ENCODE measurements at regions not wholly inside any gene's neighbourhood (a gene's known extent, or its start where the extent isn't known, plus 50 kb on each side); places are given as distances from the start of the nearest gene placed in this dataset.

DNA sequence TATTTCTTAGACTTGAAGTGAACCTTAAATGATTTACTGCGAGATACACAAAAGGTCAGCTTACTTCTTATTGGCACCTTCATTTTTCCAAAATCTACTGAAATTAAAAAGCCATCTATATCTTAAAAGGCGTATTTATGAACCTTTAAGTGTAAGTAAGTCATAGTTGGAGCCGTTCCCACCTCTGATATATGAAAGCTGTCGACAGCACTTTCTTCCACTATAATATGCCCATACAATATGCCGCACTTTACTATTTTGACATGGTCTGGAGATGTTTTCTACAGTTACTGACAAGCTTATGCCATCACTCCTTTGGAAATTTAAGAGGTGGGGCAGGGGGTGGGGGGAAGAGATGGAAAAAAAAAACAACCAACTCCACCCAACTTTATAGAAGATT, 155.3 kb downstream of the PHETA1 start:
- Histone ChIP-seq H3K27ac (no peak overlapping the region), H3K4me3 (no peak overlapping the region), H3K4me1 (no peaks in the 10 kb centered on the region), H3K27me3 (peaks cover 0 to 37% (median 3%) of the 10 kb centered on the region in 9 donors), H3K9me3 (no peaks in the 10 kb centered on the region), H3K36me3 (no peaks in the 10 kb centered on the region)
- TF ChIP-seq CTCF (IDR thresholded peaks at IDR 0.05): no peak
- TF ChIP-seq POLR2A (IDR thresholded peaks at IDR 0.05): no peak
- DNase-seq: no peak
- intact Hi-C loops (cut with DNase I): no loop called here
- ATAC-seq: no peak
- 74 to 84% (median 79%) methylated on average over 5 of the region's 5 CpGs for WGBS, 4 donors

DNA sequence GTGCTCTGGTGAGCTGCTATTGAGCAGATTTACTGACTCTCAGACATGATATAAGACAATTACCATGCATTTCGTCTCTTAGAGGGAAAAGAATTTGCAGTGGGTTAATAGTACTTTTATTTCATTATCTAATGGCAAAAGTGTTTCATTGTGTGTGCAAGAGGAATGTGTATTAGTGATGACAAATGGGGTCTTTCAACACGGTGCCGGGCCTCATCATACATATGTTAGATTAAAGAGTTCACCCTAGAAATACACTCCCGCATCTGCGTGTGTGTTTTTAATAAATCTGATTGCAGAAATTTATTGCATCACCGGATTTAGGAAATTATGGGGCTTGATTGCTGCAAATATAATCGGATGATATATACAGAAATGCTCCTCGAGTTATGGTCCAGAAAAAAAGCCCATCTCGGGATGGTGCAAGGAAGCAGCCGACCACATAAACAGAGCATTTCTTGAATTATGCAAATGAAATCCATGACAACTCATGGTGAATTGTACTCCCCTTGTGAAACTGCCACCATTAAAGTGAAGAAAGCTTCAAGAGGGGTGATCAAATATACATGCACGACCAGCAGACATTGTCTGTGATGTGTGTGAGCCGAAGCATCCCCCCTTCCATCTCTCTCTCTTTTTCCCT, 156.0 kb downstream of the PHETA1 start:
- WGBS, 4 donors: 77 to 83% (median 80%) methylated on average over 12 of the region's 12 CpGs
- intact Hi-C loops (cut with DNase I): no loop called here
- no peak overlapping the region for H3K27ac ChIP-seq
- ATAC-seq: no peak
- H3K36me3 ChIP-seq: no peaks in the 10 kb centered on the region
- H3K9me3 ChIP-seq: no peaks in the 10 kb centered on the region
- H3K27me3 ChIP-seq: peaks cover 0 to 37% (median 3%) of the 10 kb centered on the region in 9 donors
- H3K4me1 ChIP-seq: no peaks in the 10 kb centered on the region
- DNase-seq: no peak
- no peak overlapping the region for H3K4me3 ChIP-seq
- TF ChIP-seq CTCF (IDR thresholded peaks at IDR 0.05) (no peak), POLR2A (IDR thresholded peaks at IDR 0.05) (no peak)

- WGBS, 4 donors: 40 to 48% (median 45%) methylated on average over 7 of the region's 7 CpGs
- intact Hi-C loops (cut with DNase I): no loop called here
- no peak for DNase-seq
- H3K27ac ChIP-seq: no peak overlapping the region
- no peaks in the 10 kb centered on the region for H3K4me1 ChIP-seq
- TF ChIP-seq CTCF (IDR thresholded peaks at IDR 0.05) (no peak), POLR2A (IDR thresholded peaks at IDR 0.05) (no peak)
- H3K36me3 ChIP-seq: no peaks in the 10 kb centered on the region
- no peak for ATAC-seq
- H3K27me3 ChIP-seq: peaks cover 0 to 30% (median 0%) of the 10 kb centered on the region in 9 donors
- H3K9me3 ChIP-seq: no peaks in the 10 kb centered on the region
- no peak overlapping the region for H3K4me3 ChIP-seq
Observed at GRCh38 chr12:111211910-111212757, 156.8 kb downstream of the PHETA1 start.

DNA sequence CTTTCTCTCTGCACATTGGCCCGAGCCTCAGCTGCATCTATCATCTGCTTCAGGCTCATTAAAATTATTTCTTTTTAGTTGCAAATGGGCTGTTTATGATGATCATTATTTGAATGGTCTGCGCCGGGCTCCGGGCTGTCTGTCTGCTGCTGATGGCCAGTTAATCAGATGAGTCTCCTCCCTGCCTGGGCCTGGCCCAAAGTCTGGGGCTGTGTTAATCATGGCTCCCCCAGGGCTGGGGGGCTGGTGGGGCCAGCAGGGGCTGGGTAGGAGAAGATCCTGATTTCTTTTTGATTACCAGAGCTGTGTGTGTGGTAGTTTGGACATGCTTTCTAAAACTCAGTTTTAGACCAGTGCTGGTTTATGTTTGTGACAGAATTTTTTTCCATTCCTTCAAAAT, 159.1 kb downstream of the PHETA1 start:
- ATAC-seq (no peak), DNase-seq (no peak)
- Histone ChIP-seq H3K27ac (no peak overlapping the region), H3K4me1 (no peaks in the 10 kb centered on the region), H3K9me3 (no peaks in the 10 kb centered on the region), H3K4me3 (no peak overlapping the region), H3K36me3 (no peaks in the 10 kb centered on the region), H3K27me3 (peaks cover 0 to 24% (median 3%) of the 10 kb centered on the region in 9 donors)
- intact Hi-C loops (cut with DNase I): no loop called here
- TF ChIP-seq CTCF (IDR thresholded peaks at IDR 0.05): no peak
- WGBS, 4 donors: 71 to 85% (median 81%) methylated on average over 4 of the region's 4 CpGs

Data from heart left ventricle (tissue), 16 donors.